ENCODE measurements at regions not wholly inside any gene's neighbourhood (a gene's known extent, or its start where the extent isn't known, plus 50 kb on each side); places are given as distances from the start of the nearest gene placed in this dataset.

GRCh38 chr18:72194072-72194471 is 350.1 kb downstream of the CBLN2 start:
- Histone ChIP-seq H3K9me3 (ENCODE audit: low read length) (no peaks in the 10 kb centered on the region), H4K20me1 (ENCODE audit: insufficient read depth, low read length) (no peaks in the 10 kb centered on the region), H3K4me2 (ENCODE audit: low read depth, low read length) (no peak overlapping the region), H3K27me3 (ENCODE audit: control insufficient read depth in 1 of 2, insufficient read depth in 2 of 2, low read length in 2 of 2) (no peaks in the 10 kb centered on the region), H3K36me3 (replicated peaks in 1 of 2; ENCODE audit: control insufficient read depth in 1 of 2, insufficient read depth in 2 of 2, low read length in 2 of 2) (no peaks in the 10 kb centered on the region), H2AFZ (ENCODE audit: low read length) (no peak overlapping the region), H3K4me1 (ENCODE audit: insufficient read depth, low read length) (no peaks in the 10 kb centered on the region), H3K9ac (ENCODE audit: insufficient read depth, low read depth, low read length) (no peak overlapping the region), H3K79me2 (ENCODE audit: insufficient read depth, low read length) (no peaks in the 10 kb centered on the region), H3K4me3 (replicated peaks in 1 of 3; ENCODE audit: insufficient read depth in 1 of 3, low read depth in 2 of 3, low read length in 3 of 3) (no peak overlapping the region), H3K27ac (ENCODE audit: extremely low read length, insufficient read depth, low read length) (no peak overlapping the region)
- TF ChIP-seq ZBTB21 (CRISPR knock-in tag; IDR thresholded peaks at IDR 0.05): no peak
- no peak for TF ChIP-seq ZNF24 (IDR thresholded peaks at IDR 0.05)
- no peak for TF ChIP-seq MIXL1 (CRISPR knock-in tag; IDR thresholded peaks at IDR 0.05)
- no peak for TF ChIP-seq SNAI1 (CRISPR knock-in tag; IDR thresholded peaks at IDR 0.05; ENCODE audit: borderline replicate concordance)
- no peak for TF ChIP-seq SYNCRIP (IDR thresholded peaks at IDR 0.05; ENCODE audit: insufficient read depth, low read depth, low read length)
- TF ChIP-seq ZNF276 (CRISPR knock-in tag; IDR thresholded peaks at IDR 0.05; ENCODE audit: low read depth): no peak
- no peak for TF ChIP-seq ZNF768 (CRISPR knock-in tag; IDR thresholded peaks at IDR 0.05)
- no peak for TF ChIP-seq SALL2 (CRISPR knock-in tag; IDR thresholded peaks at IDR 0.05)
- TF ChIP-seq ZNF160 (CRISPR knock-in tag; IDR thresholded peaks at IDR 0.05): no peak
- no peak for TF ChIP-seq GFI1 (CRISPR knock-in tag; IDR thresholded peaks at IDR 0.05; ENCODE audit: borderline replicate concordance)
- no peak for TF ChIP-seq PRMT3 (CRISPR knock-in tag; IDR thresholded peaks at IDR 0.05; ENCODE audit: borderline replicate concordance, low read depth)
- no peak for TF ChIP-seq KAT2B (IDR thresholded peaks at IDR 0.05; ENCODE audit: borderline replicate concordance, low read depth, low read length)
- no peak for TF ChIP-seq JUND (CRISPR knock-in tag; IDR thresholded peaks at IDR 0.05)
- TF ChIP-seq ZNF282 (IDR thresholded peaks at IDR 0.05; ENCODE audit: partially characterized antibody): no peak
- TF ChIP-seq GMEB1 (CRISPR knock-in tag; IDR thresholded peaks at IDR 0.05; ENCODE audit: borderline replicate concordance): no peak
- WGBS (ENCODE audit: low lambda C conversion rate): 17% methylated on average over 6 of the region's 6 CpGs
- intact Hi-C loops (cut with micrococcal nuclease; ENCODE audit: unreplicated experiment) (no loop called here), in situ Hi-C loops (cut with HindIII; ENCODE audit: extremely low pct_ligation_motif_present, low pct_unique_long_range_greater_than_20kb) (no loop called here)
- FAIRE-seq: no peak
- POLR2A ChIA-PET: no interaction called here
- DNase-seq (ENCODE audit: low spot score): no peak
- CTCF ChIA-PET (ENCODE audit: low intra/inter-chr PET ratio, low total read pairs): no interaction called here
- ATAC-seq: no peak
- BruUV-seq (replicated peaks): no TSS peak

All from HepG2 (cell line).